RWPE1 (cell line): ENCODE measurements at regions not wholly inside any gene's neighbourhood (a gene's known extent, or its start where the extent isn't known, plus 50 kb on each side); places are given as distances from the start of the nearest gene placed in this dataset.
"Not testable (repeated sequence)": the region's sequence is repeated elsewhere in the genome, so short reads cannot be mapped to it uniquely, and the experiment has no call there.

Experiments used
- CTCF ChIA-PET: fragments of 350-600 bp; sonication (Branson Sonifier 250); formaldehyde crosslinking; extraction: SDS; loops from one replicate; lab custom pipeline; 2021; lab: Yijun Ruan, JAX
- POLR2A ChIA-PET: fragments of 400-600 bp; formaldehyde crosslinking; extraction: SDS; loops from one replicate; lab custom pipeline; 2020; ENCODE audit warnings: antibody characterized with exemption; ENCODE audit not compliant: low non-redundant PET; lab: Yijun Ruan, JAX
- DNase-seq: peaks from one replicate; pipeline ENCODE4 v3.0.0; 2012; ENCODE audit warnings: low spot score
- H3K27ac ChIP-seq: fragments of 450-650 bp; 2 replicates; pipeline ENCODE4 v1.5.1; 2017
- CTCF ChIP-seq: fragments of 450-650 bp; conservative IDR thresholded peaks from 2 replicates; pipeline ENCODE4 v1.5.1; 2017; ENCODE audit warnings: low read depth, mild to moderate bottlenecking

- H3K27ac ChIP-seq, result no peak overlapping the region
- ChIA-PET POLR2A (no interaction called here), CTCF (no interaction called here)
- DNase-seq, result no peak
- no peak for TF ChIP-seq CTCF
These were observed 210.6 kb upstream of the IRF2BP2 start for GRCh38 chr1:234820597-234820996.

GRCh38 chr1:234819845-234820244 is 209.9 kb upstream of the IRF2BP2 start:
- CTCF ChIA-PET, DNase-seq, POLR2A ChIA-PET, H3K27ac ChIP-seq: not testable (repeated sequence)

- H3K27ac ChIP-seq, DNase-seq, POLR2A ChIA-PET, CTCF ChIA-PET: not testable (repeated sequence)
These were observed 208.0 kb upstream of the IRF2BP2 start for GRCh38 chr1:234818040-234818387.

GRCh38 chr1:234817313-234818039 is 207.5 kb upstream of the IRF2BP2 start:
- DNase-seq, CTCF ChIA-PET, POLR2A ChIA-PET, H3K27ac ChIP-seq: not testable (repeated sequence)

- DNase-seq, POLR2A ChIA-PET, CTCF ChIA-PET, H3K27ac ChIP-seq: not testable (repeated sequence)
These were observed 206.9 kb upstream of the IRF2BP2 start for GRCh38 chr1:234816864-234817263.

- POLR2A ChIA-PET, result not testable (repeated sequence)
These were observed 206.3 kb upstream of the IRF2BP2 start for GRCh38 chr1:234816186-234816851.

GRCh38 chr1:234815295-234815815 is 205.4 kb upstream of the IRF2BP2 start:
- H3K27ac ChIP-seq, POLR2A ChIA-PET, CTCF ChIA-PET, DNase-seq: not testable (repeated sequence)

More at GRCh38 chr1:234816186-234816851, 206.3 kb upstream of the IRF2BP2 start:
- CTCF ChIA-PET, DNase-seq, H3K27ac ChIP-seq: not testable (repeated sequence)

GRCh38 chr1:234814235-234814634 is 204.3 kb upstream of the IRF2BP2 start:
- POLR2A ChIA-PET, H3K27ac ChIP-seq, DNase-seq, CTCF ChIA-PET: not testable (repeated sequence)

GRCh38 chr1:234811824-234812223 is 201.8 kb upstream of the IRF2BP2 start:
- POLR2A ChIA-PET, H3K27ac ChIP-seq, CTCF ChIA-PET, DNase-seq: not testable (repeated sequence)

- DNase-seq, POLR2A ChIA-PET, CTCF ChIA-PET, H3K27ac ChIP-seq: not testable (repeated sequence)
These were observed 200.7 kb upstream of the IRF2BP2 start for GRCh38 chr1:234810726-234811125.

- CTCF ChIA-PET, POLR2A ChIA-PET, H3K27ac ChIP-seq, DNase-seq: not testable (repeated sequence)
These were observed 199.9 kb upstream of the IRF2BP2 start for GRCh38 chr1:234809854-234810245.

- POLR2A ChIA-PET, DNase-seq, H3K27ac ChIP-seq, CTCF ChIA-PET: not testable (repeated sequence)
These were observed 199.2 kb upstream of the IRF2BP2 start for GRCh38 chr1:234808943-234809853.

GRCh38 chr1:234808459-234808858 is 198.5 kb upstream of the IRF2BP2 start:
- CTCF ChIA-PET, POLR2A ChIA-PET, H3K27ac ChIP-seq, DNase-seq: not testable (repeated sequence)

- H3K27ac ChIP-seq, DNase-seq, CTCF ChIA-PET, POLR2A ChIA-PET: not testable (repeated sequence)
These were observed 197.7 kb upstream of the IRF2BP2 start for GRCh38 chr1:234807705-234808104.

GRCh38 chr1:234802586-234802985 is 192.6 kb upstream of the IRF2BP2 start:
- H3K27ac ChIP-seq, POLR2A ChIA-PET, DNase-seq, CTCF ChIA-PET: not testable (repeated sequence)
